GM13976 (cell line): ENCODE measurements at regions not wholly inside any gene's neighbourhood (a gene's known extent, or its start where the extent isn't known, plus 50 kb on each side); places are given as distances from the start of the nearest gene placed in this dataset.

Experiments used
- DNase-seq: peaks from one replicate; pipeline ENCODE4 v3.0.0; 2012; ENCODE audit warnings: low spot score
- in situ Hi-C: fragments of 300-500 bp; cut with MboI; formaldehyde crosslinking; loops from one replicate; pipeline ENCODE4 v1.12.0; 2022; ENCODE audit warnings: low sequenced_read_pairs, mixed read lengths, inconsistent platforms; ENCODE audit not compliant: unreplicated experiment
- TF ChIP-seq, protein P1 (sequence below): IDR thresholded peaks from 2 replicates; pipeline ENCODE4 v1.5.1; 2012; ENCODE audit warnings: borderline replicate concordance, mild to moderate bottlenecking; ENCODE audit not compliant: insufficient read depth; ENCODE audit errors: extremely low read depth, missing control alignments, control extremely low read depth

DNA sequence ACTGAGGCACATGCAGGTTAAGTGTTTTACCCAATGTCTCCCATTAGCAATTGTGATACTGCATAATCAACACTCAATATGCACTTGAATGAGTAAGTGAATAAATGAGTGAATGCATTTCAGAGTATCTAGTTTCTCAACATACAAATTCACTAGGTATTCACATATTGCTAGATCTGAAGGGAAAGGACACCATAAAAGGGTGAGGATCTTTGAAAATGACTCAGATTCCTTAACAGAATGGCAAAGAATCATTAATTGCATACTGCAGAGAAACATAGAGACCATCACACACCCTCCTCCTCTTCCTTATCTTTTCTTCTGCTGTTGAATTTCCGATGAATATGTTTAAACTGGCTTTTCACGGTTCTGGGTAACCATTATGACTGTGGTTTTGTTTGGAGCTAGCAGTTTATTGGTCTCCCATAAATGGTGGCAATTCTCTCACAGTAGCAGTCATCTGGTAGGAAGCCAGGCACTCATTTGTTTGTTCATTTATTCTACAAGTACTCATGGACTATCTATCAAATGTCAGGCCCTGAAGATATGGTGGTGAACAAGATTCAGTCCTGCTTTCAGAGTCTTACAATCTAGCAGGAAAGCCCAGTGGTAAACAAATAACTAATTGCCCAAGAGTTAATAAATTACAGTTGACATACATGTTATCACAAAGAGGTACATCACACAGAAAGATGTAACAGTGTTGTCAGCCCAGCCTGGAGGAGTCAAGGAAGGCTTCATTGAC, 70.2 kb downstream of the LLPH start:
- DNase-seq = no peak
- TF ChIP-seq, protein P1, sequence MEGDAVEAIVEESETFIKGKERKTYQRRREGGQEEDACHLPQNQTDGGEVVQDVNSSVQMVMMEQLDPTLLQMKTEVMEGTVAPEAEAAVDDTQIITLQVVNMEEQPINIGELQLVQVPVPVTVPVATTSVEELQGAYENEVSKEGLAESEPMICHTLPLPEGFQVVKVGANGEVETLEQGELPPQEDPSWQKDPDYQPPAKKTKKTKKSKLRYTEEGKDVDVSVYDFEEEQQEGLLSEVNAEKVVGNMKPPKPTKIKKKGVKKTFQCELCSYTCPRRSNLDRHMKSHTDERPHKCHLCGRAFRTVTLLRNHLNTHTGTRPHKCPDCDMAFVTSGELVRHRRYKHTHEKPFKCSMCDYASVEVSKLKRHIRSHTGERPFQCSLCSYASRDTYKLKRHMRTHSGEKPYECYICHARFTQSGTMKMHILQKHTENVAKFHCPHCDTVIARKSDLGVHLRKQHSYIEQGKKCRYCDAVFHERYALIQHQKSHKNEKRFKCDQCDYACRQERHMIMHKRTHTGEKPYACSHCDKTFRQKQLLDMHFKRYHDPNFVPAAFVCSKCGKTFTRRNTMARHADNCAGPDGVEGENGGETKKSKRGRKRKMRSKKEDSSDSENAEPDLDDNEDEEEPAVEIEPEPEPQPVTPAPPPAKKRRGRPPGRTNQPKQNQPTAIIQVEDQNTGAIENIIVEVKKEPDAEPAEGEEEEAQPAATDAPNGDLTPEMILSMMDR = no peak
- in situ Hi-C loops = no loop called here

DNA sequence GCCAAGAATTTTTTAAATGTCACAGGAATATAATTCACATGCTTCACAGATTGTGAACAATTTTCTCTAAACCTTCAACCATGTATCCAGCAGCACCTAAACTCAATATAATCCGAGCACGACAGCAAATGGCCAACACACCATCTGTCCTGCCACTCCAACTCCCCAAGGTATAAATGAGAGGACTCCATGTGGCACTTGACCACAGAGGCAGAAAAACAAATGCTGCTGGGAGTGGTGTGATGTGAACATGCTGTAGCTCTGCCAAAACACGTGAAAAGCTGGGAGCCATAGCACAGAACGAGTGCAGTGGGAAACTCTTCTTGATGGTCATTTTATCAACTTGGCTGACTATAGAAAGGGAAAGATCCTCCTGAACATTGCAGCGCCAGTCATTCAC, 70.9 kb downstream of the LLPH start:
- no peak for DNase-seq
- TF ChIP-seq, protein P1 = no peak
- in situ Hi-C loops = no loop called here

DNA sequence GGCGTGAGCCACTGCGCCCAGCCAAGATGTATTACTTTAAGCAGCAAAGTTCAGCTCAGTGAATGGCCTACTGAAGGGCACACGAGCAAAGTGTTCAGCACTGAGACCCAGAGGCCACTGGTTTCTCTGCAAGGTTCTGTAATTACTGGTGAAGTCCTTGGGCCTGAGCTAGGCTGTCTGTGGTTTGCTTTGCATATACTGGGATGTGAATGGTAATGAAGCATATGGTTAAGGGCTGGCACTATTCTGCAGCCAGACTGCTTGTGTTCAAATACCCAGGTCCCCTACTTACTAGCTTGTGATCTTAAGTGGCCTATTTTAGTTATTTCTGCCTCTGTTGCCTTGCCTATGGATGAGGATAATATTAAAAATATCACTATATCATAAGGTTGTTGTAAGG, 72.0 kb downstream of the LLPH start:
- no peak for DNase-seq
- TF ChIP-seq, protein P1 = no peak
- in situ Hi-C loops = no loop called here

DNA sequence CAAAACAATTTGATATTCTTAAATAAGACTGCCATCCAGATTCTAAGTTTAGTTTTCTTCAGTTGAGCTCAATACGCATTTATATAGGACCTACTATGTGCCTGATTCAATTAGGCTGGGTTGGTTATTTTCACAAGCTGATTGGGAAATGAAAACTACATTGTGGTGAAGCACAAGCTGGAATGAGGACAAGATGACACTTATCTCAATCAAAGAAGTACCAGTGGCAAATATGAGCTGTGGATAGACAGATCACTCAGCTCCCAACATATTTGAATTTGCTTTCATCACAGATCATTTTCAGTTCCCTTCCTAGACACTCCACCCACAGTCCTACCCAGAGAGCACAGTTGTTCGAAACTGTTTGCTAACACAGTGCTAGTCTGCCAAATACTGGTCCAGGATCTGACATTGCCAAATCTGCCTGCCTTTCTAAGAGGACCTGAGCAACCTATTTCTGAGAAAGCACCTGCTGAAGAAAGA, 74.7 kb downstream of the LLPH start:
- TF ChIP-seq, protein P1 = no peak
- in situ Hi-C loops = no loop called here
- peak; percentile 66 for DNase-seq

DNA sequence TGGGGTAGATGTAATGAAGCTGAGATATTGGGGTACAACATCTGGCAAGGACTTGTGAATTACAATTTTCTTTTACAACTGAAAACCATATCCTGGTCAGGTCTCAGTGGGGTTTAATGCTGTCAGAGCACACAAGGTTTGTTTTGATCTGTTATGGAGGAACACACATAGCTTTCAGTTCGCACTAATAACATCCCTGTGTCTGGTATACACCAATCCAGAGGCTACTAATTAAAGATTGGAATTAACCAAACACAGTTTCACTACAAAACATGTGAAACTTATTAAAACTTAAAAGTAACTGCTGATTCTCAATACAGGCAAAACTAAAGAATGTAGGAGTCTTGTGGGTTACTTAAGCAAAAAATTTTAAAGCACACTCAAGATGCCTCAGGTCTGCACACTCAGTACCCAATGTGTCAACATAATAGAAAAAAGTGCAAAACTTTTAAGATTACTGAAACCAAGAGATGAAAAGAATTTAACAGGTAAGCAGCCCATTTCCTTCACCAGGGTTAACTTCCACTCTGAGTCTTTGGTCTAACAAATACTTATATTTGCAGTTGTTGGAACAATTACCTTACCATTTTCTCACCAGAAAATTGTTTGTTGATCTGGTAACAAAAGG, 77.4 kb downstream of the LLPH start:
- DNase-seq = no peak
- in situ Hi-C loops = no loop called here
- TF ChIP-seq, protein P1 = no peak

DNA sequence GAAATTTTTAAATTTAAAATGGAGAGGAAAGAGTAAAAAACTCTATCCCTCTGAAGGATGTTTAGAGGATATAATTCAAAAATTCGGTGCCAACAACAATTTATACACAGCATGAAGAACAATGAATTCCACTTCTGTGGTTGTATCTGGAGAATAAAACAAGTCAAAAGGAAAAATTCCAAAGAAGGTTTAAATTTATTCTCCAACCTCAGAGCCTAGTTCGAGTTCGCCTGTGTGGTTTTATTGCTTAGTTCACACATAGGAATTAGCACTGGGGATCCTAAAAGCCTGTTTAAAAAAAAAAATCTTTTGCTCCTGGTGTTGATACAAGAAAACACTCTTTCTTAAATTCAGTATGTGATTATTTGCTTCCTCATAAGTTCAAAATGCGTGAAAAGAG, 79.2 kb downstream of the LLPH start:
- TF ChIP-seq, protein P1 = no peak
- no peak for DNase-seq
- in situ Hi-C loops = no loop called here
